Body of pancreas (tissue), 4 donors: ENCODE measurements at regions not wholly inside any gene's neighbourhood (a gene's known extent, or its start where the extent isn't known, plus 50 kb on each side); places are given as distances from the start of the nearest gene placed in this dataset.

Experiments used
- POLR2A ChIP-seq, 3 donors: fragments of 450-650 bp; IDR thresholded peaks; one replicate each; pipeline ENCODE4 v1.6.1; 2016; ENCODE audit warnings: antibody characterized with exemption in 3 of 3, mild to moderate bottlenecking in 2 of 3
- TF ChIP-seq, protein P1 (sequence below), 7 experiments: fragments of 450-650 bp in 4 of 7; fragments of 200-600 bp in 3 of 7; sonication (generic) in 3 of 7; IDR thresholded peaks; one replicate each; pipeline ENCODE4 v1.5.1; 2016 to 2019; ENCODE audit warnings: antibody characterized with exemption in 7 of 7

GRCh38 chr7:13139436-13139835 is 452.0 kb downstream of the ARL4A start:
- TF ChIP-seq, protein P1, sequence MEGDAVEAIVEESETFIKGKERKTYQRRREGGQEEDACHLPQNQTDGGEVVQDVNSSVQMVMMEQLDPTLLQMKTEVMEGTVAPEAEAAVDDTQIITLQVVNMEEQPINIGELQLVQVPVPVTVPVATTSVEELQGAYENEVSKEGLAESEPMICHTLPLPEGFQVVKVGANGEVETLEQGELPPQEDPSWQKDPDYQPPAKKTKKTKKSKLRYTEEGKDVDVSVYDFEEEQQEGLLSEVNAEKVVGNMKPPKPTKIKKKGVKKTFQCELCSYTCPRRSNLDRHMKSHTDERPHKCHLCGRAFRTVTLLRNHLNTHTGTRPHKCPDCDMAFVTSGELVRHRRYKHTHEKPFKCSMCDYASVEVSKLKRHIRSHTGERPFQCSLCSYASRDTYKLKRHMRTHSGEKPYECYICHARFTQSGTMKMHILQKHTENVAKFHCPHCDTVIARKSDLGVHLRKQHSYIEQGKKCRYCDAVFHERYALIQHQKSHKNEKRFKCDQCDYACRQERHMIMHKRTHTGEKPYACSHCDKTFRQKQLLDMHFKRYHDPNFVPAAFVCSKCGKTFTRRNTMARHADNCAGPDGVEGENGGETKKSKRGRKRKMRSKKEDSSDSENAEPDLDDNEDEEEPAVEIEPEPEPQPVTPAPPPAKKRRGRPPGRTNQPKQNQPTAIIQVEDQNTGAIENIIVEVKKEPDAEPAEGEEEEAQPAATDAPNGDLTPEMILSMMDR (IDR thresholded peaks at IDR 0.05), result no peak
- no peak for TF ChIP-seq POLR2A (IDR thresholded peaks at IDR 0.05)
